SK-N-SH (cell line): ENCODE measurements at regions not wholly inside any gene's neighbourhood (a gene's known extent, or its start where the extent isn't known, plus 50 kb on each side); places are given as distances from the start of the nearest gene placed in this dataset.
A peak's percentile ranks its signal among the peaks of the same experiment; 100 is the strongest.

Experiments
- CTCF ChIA-PET: fragments of 300-600, 350-600 bp; formaldehyde crosslinking; extraction: SDS; loops from one replicate; lab custom pipeline; 2021; lab: Yijun Ruan, JAX
- POLR2A ChIA-PET: fragments of 350-600 bp; sonication (Branson Sonifier 250); formaldehyde crosslinking; extraction: SDS; loops from one replicate; lab custom pipeline; 2020; ENCODE audit warnings: antibody characterized with exemption, inconsistent platforms; lab: Yijun Ruan, JAX
- DNase-seq: peaks from one replicate; pipeline ENCODE4 v3.0.0; 2012
- H2AFZ ChIP-seq: fragments of 200-600 bp; sonication (generic); 2 replicates; pipeline ENCODE4 v1.8.1; 2016; ENCODE audit warnings: antibody characterized with exemption, mild to moderate bottlenecking, low read depth
- H3F3A ChIP-seq: fragments of 200-600 bp; sonication (generic); replicated peaks from 2 replicates; pipeline ENCODE3; 2016; ENCODE audit warnings: antibody characterized with exemption, mild to moderate bottlenecking; ENCODE audit not compliant: insufficient read depth
- H3K27ac ChIP-seq, 2 experiments: fragments of 200-500 bp in 1 of 2; fragments of 200-600 bp in 1 of 2; sonication (Bioruptor generic) in 1 of 2; sonication (generic), shearing (Covaris generic) in 1 of 2; 2 replicates each; pipeline versions ENCODE4 v1.5.1 to v1.6.1; 2014 to 2016; ENCODE audit warnings: low read depth in 2 of 2, inconsistent platforms in 1 of 2, low read length in 1 of 2, mild to moderate bottlenecking in 1 of 2, mixed read lengths in 1 of 2
- H3K27me3 ChIP-seq: fragments of 200-600 bp; sonication (generic), shearing (Covaris generic); 2 replicates; pipeline ENCODE4 v1.6.1; 2016; ENCODE audit warnings: mixed run types; ENCODE audit not compliant: insufficient read depth
- H3K36me3 ChIP-seq, 2 experiments: fragments of 200-500 bp in 1 of 2; fragments of 200-600 bp in 1 of 2; sonication (Bioruptor generic) in 1 of 2; sonication (generic) in 1 of 2; replicated peaks in 1 of 2; 2 replicates each; pipeline versions ENCODE3 to v1.5.1; 2014 to 2016; ENCODE audit warnings: low read length in 1 of 2, mild to moderate bottlenecking in 1 of 2; ENCODE audit not compliant: insufficient read depth in 2 of 2, control insufficient read depth in 1 of 2
- H3K4me1 ChIP-seq, 2 experiments: fragments of 200-500 bp in 1 of 2; fragments of 200-600 bp in 1 of 2; sonication (Bioruptor generic) in 1 of 2; sonication (generic), shearing (Covaris generic) in 1 of 2; 2 replicates each; pipeline versions ENCODE4 v1.5.1 to v1.6.1; 2014 to 2016; ENCODE audit warnings: low read depth in 1 of 2, low read length in 1 of 2, mixed run types in 1 of 2; ENCODE audit not compliant: insufficient read depth in 2 of 2, control insufficient read depth in 1 of 2
- H3K4me2 ChIP-seq: fragments of 200-600 bp; sonication (generic), shearing (Covaris generic); 2 replicates; pipeline ENCODE4 v1.6.1; 2017; ENCODE audit warnings: mixed run types
- H3K4me3 ChIP-seq, 2 experiments: fragments of 200-500 bp in 1 of 2; fragments of 200-600 bp in 1 of 2; sonication (Bioruptor generic) in 1 of 2; sonication (generic), shearing (Covaris generic) in 1 of 2; 2 replicates each; pipeline versions ENCODE4 v1.5.1 to v1.8.1; 2014 to 2016; ENCODE audit warnings: low read depth in 2 of 2, inconsistent platforms in 1 of 2, low read length in 1 of 2, mild to moderate bottlenecking in 1 of 2, mixed read lengths in 1 of 2, moderate library complexity in 1 of 2
- H3K79me2 ChIP-seq: fragments of 200-600 bp; sonication (generic); 2 replicates; pipeline ENCODE4 v1.8.1; 2017; ENCODE audit warnings: mild to moderate bottlenecking; ENCODE audit not compliant: insufficient read depth
- H3K9ac ChIP-seq: fragments of 200-600 bp; sonication (generic); 2 replicates; pipeline ENCODE4 v1.6.1; 2017; ENCODE audit warnings: mixed run types
- H3K9me2 ChIP-seq: fragments of 200-600 bp; sonication (generic); 2 replicates; pipeline ENCODE4 v1.6.1; 2017; ENCODE audit warnings: mixed run types
- H3K9me3 ChIP-seq: fragments of 200-600 bp; sonication (generic); 2 replicates; pipeline ENCODE4 v1.6.1; 2017; ENCODE audit warnings: mixed run types, mild to moderate bottlenecking, moderate library complexity
- H4K20me1 ChIP-seq: fragments of 200-600 bp; sonication (generic); 2 replicates; pipeline ENCODE4 v1.6.1; 2017; ENCODE audit warnings: mild to moderate bottlenecking, mixed run types; ENCODE audit not compliant: insufficient read depth
- CTCF ChIP-seq: fragments of 200-600 bp; sonication (generic); IDR thresholded peaks from 2 replicates; pipeline ENCODE4 v1.6.1; 2017; ENCODE audit warnings: antibody characterized with exemption, mild to moderate bottlenecking, moderate library complexity
- MXI1 ChIP-seq: IDR thresholded peaks from 2 replicates; pipeline ENCODE4 v1.6.1; 2012; ENCODE audit warnings: mild to moderate bottlenecking, low read depth, low read length, improper control_type of control experiment
- NFIC ChIP-seq: IDR thresholded peaks from 2 replicates; pipeline ENCODE4 v1.4.0; 2012; ENCODE audit warnings: borderline replicate concordance
- RAD21 ChIP-seq: IDR thresholded peaks from 2 replicates; pipeline ENCODE4 v1.6.1; 2012; ENCODE audit warnings: mild to moderate bottlenecking, low read length
- RFX5 ChIP-seq: IDR thresholded peaks from 2 replicates; pipeline ENCODE4 v1.6.1; 2012; ENCODE audit warnings: mild to moderate bottlenecking, improper control_type of control experiment, low read length
- RXRA ChIP-seq: IDR thresholded peaks from 2 replicates; pipeline ENCODE4 v1.4.0; 2012; ENCODE audit warnings: low read depth, mild to moderate bottlenecking, borderline replicate concordance
- SIN3A ChIP-seq: IDR thresholded peaks from 2 replicates; pipeline ENCODE4 v1.6.1; 2012; ENCODE audit warnings: low read depth, mild to moderate bottlenecking, low read length, moderate library complexity, borderline replicate concordance
- SMC3 ChIP-seq: IDR thresholded peaks from 2 replicates; pipeline ENCODE4 v1.6.1; 2012; ENCODE audit warnings: low read depth, low read length, improper control_type of control experiment
- TAF1 ChIP-seq: IDR thresholded peaks from 2 replicates; pipeline ENCODE4 v1.6.1; 2012; ENCODE audit warnings: low read depth, mild to moderate bottlenecking, low read length, moderate library complexity, borderline replicate concordance
- TCF12 ChIP-seq: IDR thresholded peaks from 2 replicates; pipeline ENCODE4 v1.4.0; 2012
- TEAD4 ChIP-seq: IDR thresholded peaks from 2 replicates; pipeline ENCODE4 v1.4.0; 2012; ENCODE audit warnings: mild to moderate bottlenecking, borderline replicate concordance; ENCODE audit not compliant: insufficient read depth
- WGBS: methylation state at CpG from one replicate; pipeline ENCODE4 v1.1.6; 2017; ENCODE audit warnings: low lambda C conversion rate; 5-methylcytosine and 5-hydroxymethylcytosine counted together

- H3K9me2 ChIP-seq: no peaks in the 10 kb centered on the region
- no peak for DNase-seq
- no peak overlapping the region for H3K4me2 ChIP-seq
- ChIA-PET CTCF (interaction anchor here (0.6 to 2.4 kb wide), 5 partner anchors 9 to 437 kb away, joined by 3 to 19 read pairs (median 3); no protein-coding TSS in a partner anchor), POLR2A (no interaction called here)
- no peak for TF ChIP-seq NFIC
- TF ChIP-seq CTCF: peak; percentile 18; the same call in 1 of the 2 replicates
- no peak for TF ChIP-seq TCF12
- no peak for TF ChIP-seq SMC3
- no peak for TF ChIP-seq SIN3A
- TF ChIP-seq RFX5: no peak
- no peak for TF ChIP-seq RAD21
- TF ChIP-seq TAF1: no peak
- no peak overlapping the region for H3K9ac ChIP-seq
- 34% methylated on average over 2 of the region's 2 CpGs for WGBS
- H3K27me3 ChIP-seq: no peaks in the 10 kb centered on the region
- H3K4me1 ChIP-seq: no peaks in the 10 kb centered on the region
- no peaks in the 10 kb centered on the region for H3K36me3 ChIP-seq
- no peak overlapping the region for H3K4me3 ChIP-seq
- H3K79me2 ChIP-seq: no peaks in the 10 kb centered on the region
- no peak overlapping the region for H3K27ac ChIP-seq
- no peak overlapping the region for H2AFZ ChIP-seq
- no peaks in the 10 kb centered on the region for H4K20me1 ChIP-seq
- no peaks in the 10 kb centered on the region for H3K9me3 ChIP-seq
- H3F3A ChIP-seq: no peaks in the 10 kb centered on the region
Measured at GRCh38 chr1:106217765-106218164, 838.7 kb upstream of the PRMT6 start.

GRCh38 chr1:106222403-106222802 is 834.1 kb upstream of the PRMT6 start:
- Histone ChIP-seq H3K79me2 (no peaks in the 10 kb centered on the region), H3K27me3 (no peaks in the 10 kb centered on the region), H3F3A (no peaks in the 10 kb centered on the region), H3K4me3 (no peak overlapping the region), H2AFZ (no peak overlapping the region), H3K4me2 (no peak overlapping the region), H3K36me3 (no peaks in the 10 kb centered on the region), H3K27ac (no peak overlapping the region), H4K20me1 (no peaks in the 10 kb centered on the region), H3K9me2 (no peaks in the 10 kb centered on the region), H3K4me1 (no peaks in the 10 kb centered on the region), H3K9me3 (no peaks in the 10 kb centered on the region), H3K9ac (no peak overlapping the region)
- POLR2A ChIA-PET: no interaction called here
- DNase-seq: no peak
- TF ChIP-seq TEAD4 (no peak), SMC3 (no peak), MXI1 (no peak), CTCF (no peak), NFIC (no peak), RXRA (no peak)
- CTCF ChIA-PET: no interaction called here
- 37% methylated on average over 4 of the region's 4 CpGs for WGBS
